K562 (cell line): ENCODE measurements at regions not wholly inside any gene's neighbourhood (a gene's known extent, or its start where the extent isn't known, plus 50 kb on each side); places are given as distances from the start of the nearest gene placed in this dataset.

Source experiments
- BHLHE40 ChIP-seq: IDR thresholded peaks from 2 replicates; pipeline ENCODE4 v1.6.1; 2011; ENCODE audit warnings: low read length, improper control_type of control experiment
- CBX8 ChIP-seq: fragments of 200-600 bp; sonication (generic); IDR thresholded peaks from 2 replicates; pipeline ENCODE4 v1.6.1; 2012; ENCODE audit warnings: borderline replicate concordance, mixed run types, low read depth, mild to moderate bottlenecking, moderate library complexity, mixed read lengths, low read length, control low read depth, inconsistent platforms; ENCODE audit not compliant: poor library complexity, severe bottlenecking; ENCODE audit errors: extremely low read depth
- CXXC5 ChIP-seq: fragments of 250-450 bp; sonication (Bioruptor Pico); IDR thresholded peaks from 2 replicates; pipeline ENCODE4 v1.8.0; 2022; ENCODE audit warnings: inconsistent platforms, mild to moderate bottlenecking, moderate library complexity
- FOXJ2 ChIP-seq: fragments of 200-800 bp; sonication (Bioruptor generic); IDR thresholded peaks from 2 replicates; pipeline ENCODE4 v1.6.1; 2016; ENCODE audit warnings: missing genetic modification characterization, missing compliant biosample characterization
- KLF10 ChIP-seq: fragments of 250-450 bp; sonication (Bioruptor Pico); IDR thresholded peaks from 2 replicates; pipeline ENCODE4 v1.6.1; 2021; ENCODE audit warnings: matching md5 sums
- PTRF ChIP-seq: fragments of 450-650 bp; IDR thresholded peaks from 2 replicates; pipeline ENCODE4 v1.6.1; 2016; ENCODE audit warnings: mild to moderate bottlenecking, missing genetic modification characterization, missing compliant biosample characterization
- SP2 ChIP-seq: IDR thresholded peaks from 2 replicates; pipeline ENCODE4 v1.6.1; 2011; ENCODE audit warnings: mild to moderate bottlenecking, low read depth, low read length, moderate library complexity; ENCODE audit not compliant: poor library complexity, severe bottlenecking; ENCODE audit errors: extremely low read depth
- ZNF140 ChIP-seq: fragments of 250-450 bp; sonication (Bioruptor Pico); IDR thresholded peaks from 2 replicates; pipeline ENCODE4 v1.8.0; 2021; ENCODE audit warnings: moderate library complexity, mild to moderate bottlenecking, inconsistent platforms
- ZNF316 ChIP-seq: fragments of 450-650 bp; IDR thresholded peaks from 2 replicates; pipeline ENCODE4 v1.6.1; 2016
- TF ChIP-seq, protein P1 (sequence below): sonication (generic); formaldehyde crosslinking; IDR thresholded peaks from 2 replicates; pipeline ENCODE4 v1.8.0; 2022; ENCODE audit warnings: mild to moderate bottlenecking, missing genetic modification reagents
- TF ChIP-seq, protein P2 (sequence below): sonication (generic); formaldehyde crosslinking; IDR thresholded peaks from 2 replicates; pipeline ENCODE4 v1.8.0; 2022; ENCODE audit warnings: mild to moderate bottlenecking, missing genetic modification reagents
- TF ChIP-seq, protein P3 (sequence below): IDR thresholded peaks from 2 replicates; pipeline ENCODE4 v1.6.1; 2012; ENCODE audit warnings: low read depth, low read length, improper control_type of control experiment, borderline replicate concordance
- TF ChIP-seq, protein P4 (sequence below): sonication (generic); formaldehyde crosslinking; IDR thresholded peaks from 2 replicates; pipeline ENCODE4 v1.8.1; 2023; ENCODE audit warnings: mild to moderate bottlenecking, missing genetic modification reagents
- TF ChIP-seq, protein P5 (sequence below): fragments of 250-450 bp; sonication (Bioruptor Pico); IDR thresholded peaks from 2 replicates; pipeline ENCODE4 v1.8.0; 2021; ENCODE audit warnings: mild to moderate bottlenecking, moderate library complexity
- TF ChIP-seq, protein P6 (sequence below): fragments of 450-650 bp; formaldehyde crosslinking; IDR thresholded peaks from 2 replicates; pipeline ENCODE4 v1.4.0; 2022; ENCODE audit warnings: mild to moderate bottlenecking, moderate library complexity

DNA sequence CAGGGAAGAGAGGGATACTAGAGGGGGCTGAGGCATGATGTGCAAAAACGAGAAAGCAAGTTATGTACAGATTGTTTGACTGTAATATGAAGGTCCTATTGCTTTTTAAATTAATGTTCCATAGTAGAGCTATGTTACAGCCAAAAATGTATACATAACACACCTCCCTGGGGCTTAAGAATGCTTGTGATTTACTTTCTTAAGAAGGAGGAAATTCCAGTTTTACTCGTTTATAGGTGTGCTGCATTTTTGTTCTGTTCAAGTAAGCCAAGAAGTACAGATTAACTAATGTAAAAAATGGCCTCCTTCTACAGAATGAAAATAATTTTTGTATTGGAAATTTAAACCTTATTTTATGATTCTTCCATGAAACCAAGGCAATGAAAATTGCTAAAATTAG lies 614.4 kb upstream of the NR3C2 start (continued):
- TF ChIP-seq, protein P1, sequence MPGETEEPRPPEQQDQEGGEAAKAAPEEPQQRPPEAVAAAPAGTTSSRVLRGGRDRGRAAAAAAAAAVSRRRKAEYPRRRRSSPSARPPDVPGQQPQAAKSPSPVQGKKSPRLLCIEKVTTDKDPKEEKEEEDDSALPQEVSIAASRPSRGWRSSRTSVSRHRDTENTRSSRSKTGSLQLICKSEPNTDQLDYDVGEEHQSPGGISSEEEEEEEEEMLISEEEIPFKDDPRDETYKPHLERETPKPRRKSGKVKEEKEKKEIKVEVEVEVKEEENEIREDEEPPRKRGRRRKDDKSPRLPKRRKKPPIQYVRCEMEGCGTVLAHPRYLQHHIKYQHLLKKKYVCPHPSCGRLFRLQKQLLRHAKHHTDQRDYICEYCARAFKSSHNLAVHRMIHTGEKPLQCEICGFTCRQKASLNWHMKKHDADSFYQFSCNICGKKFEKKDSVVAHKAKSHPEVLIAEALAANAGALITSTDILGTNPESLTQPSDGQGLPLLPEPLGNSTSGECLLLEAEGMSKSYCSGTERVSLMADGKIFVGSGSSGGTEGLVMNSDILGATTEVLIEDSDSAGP, result no peak
- TF ChIP-seq ZNF140 (CRISPR knock-in tag) (no peak), BHLHE40 (no peak), CBX8 (no peak), FOXJ2 (tag) (no peak), ZNF316 (no peak), KLF10 (CRISPR knock-in tag) (no peak), SP2 (no peak), PTRF (no peak), CXXC5 (CRISPR knock-in tag) (no peak)
- TF ChIP-seq, protein P2, sequence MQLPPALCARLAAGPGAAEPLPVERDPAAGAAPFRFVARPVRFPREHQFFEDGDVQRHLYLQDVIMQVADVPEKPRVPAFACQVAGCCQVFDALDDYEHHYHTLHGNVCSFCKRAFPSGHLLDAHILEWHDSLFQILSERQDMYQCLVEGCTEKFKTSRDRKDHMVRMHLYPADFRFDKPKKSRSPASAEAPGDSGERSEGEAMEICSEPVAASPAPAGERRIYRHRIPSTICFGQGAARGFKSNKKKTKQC (CRISPR knock-in tag), result no peak
- TF ChIP-seq, protein P3, sequence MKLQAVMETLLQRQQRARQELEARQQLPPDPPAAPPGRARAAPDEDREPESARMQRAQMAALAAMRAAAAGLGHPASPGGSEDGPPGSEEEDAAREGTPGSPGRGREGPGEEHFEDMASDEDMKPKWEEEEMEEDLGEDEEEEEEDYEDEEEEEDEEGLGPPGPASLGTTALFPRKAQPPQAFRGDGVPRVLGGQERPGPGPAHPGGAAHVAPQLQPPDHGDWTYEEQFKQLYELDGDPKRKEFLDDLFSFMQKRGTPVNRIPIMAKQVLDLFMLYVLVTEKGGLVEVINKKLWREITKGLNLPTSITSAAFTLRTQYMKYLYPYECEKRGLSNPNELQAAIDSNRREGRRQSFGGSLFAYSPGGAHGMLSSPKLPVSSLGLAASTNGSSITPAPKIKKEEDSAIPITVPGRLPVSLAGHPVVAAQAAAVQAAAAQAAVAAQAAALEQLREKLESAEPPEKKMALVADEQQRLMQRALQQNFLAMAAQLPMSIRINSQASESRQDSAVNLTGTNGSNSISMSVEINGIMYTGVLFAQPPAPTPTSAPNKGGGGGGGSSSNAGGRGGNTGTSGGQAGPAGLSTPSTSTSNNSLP, result no peak
- TF ChIP-seq, protein P4, sequence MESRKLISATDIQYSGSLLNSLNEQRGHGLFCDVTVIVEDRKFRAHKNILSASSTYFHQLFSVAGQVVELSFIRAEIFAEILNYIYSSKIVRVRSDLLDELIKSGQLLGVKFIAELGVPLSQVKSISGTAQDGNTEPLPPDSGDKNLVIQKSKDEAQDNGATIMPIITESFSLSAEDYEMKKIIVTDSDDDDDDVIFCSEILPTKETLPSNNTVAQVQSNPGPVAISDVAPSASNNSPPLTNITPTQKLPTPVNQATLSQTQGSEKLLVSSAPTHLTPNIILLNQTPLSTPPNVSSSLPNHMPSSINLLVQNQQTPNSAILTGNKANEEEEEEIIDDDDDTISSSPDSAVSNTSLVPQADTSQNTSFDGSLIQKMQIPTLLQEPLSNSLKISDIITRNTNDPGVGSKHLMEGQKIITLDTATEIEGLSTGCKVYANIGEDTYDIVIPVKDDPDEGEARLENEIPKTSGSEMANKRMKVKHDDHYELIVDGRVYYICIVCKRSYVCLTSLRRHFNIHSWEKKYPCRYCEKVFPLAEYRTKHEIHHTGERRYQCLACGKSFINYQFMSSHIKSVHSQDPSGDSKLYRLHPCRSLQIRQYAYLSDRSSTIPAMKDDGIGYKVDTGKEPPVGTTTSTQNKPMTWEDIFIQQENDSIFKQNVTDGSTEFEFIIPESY (CRISPR knock-in tag), result no peak
- TF ChIP-seq, protein P5, sequence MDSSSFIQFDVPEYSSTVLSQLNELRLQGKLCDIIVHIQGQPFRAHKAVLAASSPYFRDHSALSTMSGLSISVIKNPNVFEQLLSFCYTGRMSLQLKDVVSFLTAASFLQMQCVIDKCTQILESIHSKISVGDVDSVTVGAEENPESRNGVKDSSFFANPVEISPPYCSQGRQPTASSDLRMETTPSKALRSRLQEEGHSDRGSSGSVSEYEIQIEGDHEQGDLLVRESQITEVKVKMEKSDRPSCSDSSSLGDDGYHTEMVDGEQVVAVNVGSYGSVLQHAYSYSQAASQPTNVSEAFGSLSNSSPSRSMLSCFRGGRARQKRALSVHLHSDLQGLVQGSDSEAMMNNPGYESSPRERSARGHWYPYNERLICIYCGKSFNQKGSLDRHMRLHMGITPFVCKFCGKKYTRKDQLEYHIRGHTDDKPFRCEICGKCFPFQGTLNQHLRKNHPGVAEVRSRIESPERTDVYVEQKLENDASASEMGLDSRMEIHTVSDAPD (CRISPR knock-in tag), result no peak
- TF ChIP-seq, protein P6, sequence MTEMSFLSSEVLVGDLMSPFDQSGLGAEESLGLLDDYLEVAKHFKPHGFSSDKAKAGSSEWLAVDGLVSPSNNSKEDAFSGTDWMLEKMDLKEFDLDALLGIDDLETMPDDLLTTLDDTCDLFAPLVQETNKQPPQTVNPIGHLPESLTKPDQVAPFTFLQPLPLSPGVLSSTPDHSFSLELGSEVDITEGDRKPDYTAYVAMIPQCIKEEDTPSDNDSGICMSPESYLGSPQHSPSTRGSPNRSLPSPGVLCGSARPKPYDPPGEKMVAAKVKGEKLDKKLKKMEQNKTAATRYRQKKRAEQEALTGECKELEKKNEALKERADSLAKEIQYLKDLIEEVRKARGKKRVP, result no peak
